Osteocyte (in vitro differentiated cells): ENCODE measurements at regions not wholly inside any gene's neighbourhood (a gene's known extent, or its start where the extent isn't known, plus 50 kb on each side); places are given as distances from the start of the nearest gene placed in this dataset.

ENCODE experiments used
- DNase-seq: peaks from one replicate; pipeline ENCODE4 v3.0.0; 2021; ENCODE audit warnings: mixed read lengths; ENCODE audit not compliant: unreplicated experiment; ENCODE audit errors: extremely low spot score
- H3K27ac Mint-ChIP-seq: one replicate; pipeline ENCODE4 v1.8.0; 2021; ENCODE audit warnings: mild to moderate bottlenecking, mixed read lengths; ENCODE audit not compliant: unreplicated experiment
- H3K27me3 Mint-ChIP-seq: one replicate; pipeline ENCODE4 v1.8.0; 2021; ENCODE audit warnings: mixed read lengths; ENCODE audit not compliant: unreplicated experiment
- H3K36me3 Mint-ChIP-seq: one replicate; pipeline ENCODE4 v1.8.0; 2021; ENCODE audit warnings: mixed read lengths; ENCODE audit not compliant: unreplicated experiment
- H3K4me1 Mint-ChIP-seq: one replicate; pipeline ENCODE4 v1.8.0; 2021; ENCODE audit warnings: mixed read lengths; ENCODE audit not compliant: unreplicated experiment
- H3K4me3 Mint-ChIP-seq: one replicate; pipeline ENCODE4 v1.8.0; 2021; ENCODE audit warnings: mild to moderate bottlenecking, moderate library complexity, mixed read lengths; ENCODE audit not compliant: unreplicated experiment
- H3K9me3 Mint-ChIP-seq: one replicate; pipeline ENCODE4 v1.8.0; 2021; ENCODE audit warnings: mixed read lengths; ENCODE audit not compliant: unreplicated experiment
- CTCF ChIP-seq: fragments of 200-600 bp; sonication (generic); IDR thresholded peaks from 2 replicates; pipeline ENCODE4 v1.5.0; 2021; ENCODE audit warnings: antibody characterized with exemption, mild to moderate bottlenecking, moderate library complexity

DNA sequence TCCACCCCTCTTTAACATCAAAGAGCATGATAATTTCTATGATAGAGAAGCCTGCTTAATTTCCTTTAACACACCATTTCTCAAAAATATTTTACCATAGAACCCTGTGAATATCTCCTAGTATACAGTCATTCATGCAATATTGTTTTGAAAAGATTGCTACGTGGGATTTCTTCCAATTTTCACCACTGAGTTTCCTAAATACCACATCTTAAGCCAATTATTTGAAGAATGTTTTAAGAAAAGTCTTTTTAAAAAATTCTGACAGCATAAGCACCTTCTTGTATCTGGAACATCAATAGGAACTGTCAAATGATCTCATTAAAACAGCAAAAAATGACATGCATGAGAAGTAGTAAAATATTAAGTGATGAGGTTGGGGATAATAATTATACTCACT lies 1126.7 kb downstream of the TUSC7 start:
- H3K9me3 Mint-ChIP-seq = no peaks in the 10 kb centered on the region
- peaks cover 4% of the 10 kb centered on the region for H3K4me1 Mint-ChIP-seq
- no peak overlapping the region for H3K4me3 Mint-ChIP-seq
- no peaks in the 10 kb centered on the region for H3K36me3 Mint-ChIP-seq
- H3K27me3 Mint-ChIP-seq = peaks cover 12% of the 10 kb centered on the region
- DNase-seq = no peak
- TF ChIP-seq CTCF = no peak
- H3K27ac Mint-ChIP-seq = no peak overlapping the region

GRCh38 chr3:117837391-117837790 lies 1127.8 kb downstream of the TUSC7 start:
- TF ChIP-seq CTCF = no peak
- Mint-ChIP-seq H3K9me3 (no peaks in the 10 kb centered on the region), H3K4me1 (peaks cover 4% of the 10 kb centered on the region), H3K4me3 (no peak overlapping the region), H3K27me3 (peaks cover 12% of the 10 kb centered on the region), H3K36me3 (no peaks in the 10 kb centered on the region), H3K27ac (no peak overlapping the region)
- DNase-seq = no peak

GRCh38 chr3:117842086-117842485 lies 1132.5 kb downstream of the TUSC7 start:
- peaks cover 5% of the 10 kb centered on the region for H3K4me1 Mint-ChIP-seq
- no peak overlapping the region for H3K4me3 Mint-ChIP-seq
- H3K27me3 Mint-ChIP-seq = peaks cover 16% of the 10 kb centered on the region
- no peak overlapping the region for H3K27ac Mint-ChIP-seq
- no peak for DNase-seq
- no peaks in the 10 kb centered on the region for H3K36me3 Mint-ChIP-seq
- no peaks in the 10 kb centered on the region for H3K9me3 Mint-ChIP-seq
- no peak for TF ChIP-seq CTCF

DNA sequence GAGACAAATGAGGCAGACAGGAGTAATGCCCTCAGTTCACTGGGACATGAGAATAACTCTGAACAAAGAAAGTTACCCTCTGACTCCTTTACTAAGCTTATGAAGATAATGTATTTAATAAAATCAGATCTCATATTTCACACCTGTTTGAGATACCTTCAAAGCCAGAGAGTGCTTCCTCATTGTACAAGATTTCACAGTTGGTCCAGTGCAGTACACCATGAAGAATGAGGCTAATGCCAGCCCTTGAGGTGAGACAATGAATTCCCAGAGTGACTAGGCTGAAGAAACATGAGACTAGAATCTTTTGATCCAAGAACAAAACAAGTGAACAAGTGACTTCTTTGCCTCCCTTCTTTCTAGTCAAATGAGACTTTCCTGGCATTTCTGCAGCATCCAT lies 1133.8 kb downstream of the TUSC7 start:
- no peak for DNase-seq
- no peak for TF ChIP-seq CTCF
- no peak overlapping the region for H3K4me3 Mint-ChIP-seq
- H3K4me1 Mint-ChIP-seq = peaks cover 5% of the 10 kb centered on the region
- peaks cover 20% of the 10 kb centered on the region for H3K27me3 Mint-ChIP-seq
- no peaks in the 10 kb centered on the region for H3K36me3 Mint-ChIP-seq
- H3K9me3 Mint-ChIP-seq = no peaks in the 10 kb centered on the region
- no peak overlapping the region for H3K27ac Mint-ChIP-seq

GRCh38 chr3:117844676-117845075 lies 1135.1 kb downstream of the TUSC7 start:
- Mint-ChIP-seq H3K4me1 (peaks cover 5% of the 10 kb centered on the region), H3K27me3 (peaks cover 24% of the 10 kb centered on the region), H3K36me3 (no peaks in the 10 kb centered on the region), H3K9me3 (no peaks in the 10 kb centered on the region), H3K4me3 (no peak overlapping the region), H3K27ac (no peak overlapping the region)
- no peak for DNase-seq
- TF ChIP-seq CTCF = no peak
